ENCODE measurements at regions not wholly inside any gene's neighbourhood (a gene's known extent, or its start where the extent isn't known, plus 50 kb on each side); places are given as distances from the start of the nearest gene placed in this dataset.

GRCh38 chr12:126899926-126900792 is 1366.8 kb upstream of the TMEM132C start:
- TF ChIP-seq POLR2A (IDR thresholded peaks at IDR 0.05) (no peak), CTCF (IDR thresholded peaks at IDR 0.05 in 4 of 5, conservative IDR thresholded peaks at IDR 0.05 in 1 of 5) (no peak)

All from gastrocnemius medialis (tissue), 4 donors.